ENCODE measurements at regions not wholly inside any gene's neighbourhood (a gene's known extent, or its start where the extent isn't known, plus 50 kb on each side); places are given as distances from the start of the nearest gene placed in this dataset.

DNA sequence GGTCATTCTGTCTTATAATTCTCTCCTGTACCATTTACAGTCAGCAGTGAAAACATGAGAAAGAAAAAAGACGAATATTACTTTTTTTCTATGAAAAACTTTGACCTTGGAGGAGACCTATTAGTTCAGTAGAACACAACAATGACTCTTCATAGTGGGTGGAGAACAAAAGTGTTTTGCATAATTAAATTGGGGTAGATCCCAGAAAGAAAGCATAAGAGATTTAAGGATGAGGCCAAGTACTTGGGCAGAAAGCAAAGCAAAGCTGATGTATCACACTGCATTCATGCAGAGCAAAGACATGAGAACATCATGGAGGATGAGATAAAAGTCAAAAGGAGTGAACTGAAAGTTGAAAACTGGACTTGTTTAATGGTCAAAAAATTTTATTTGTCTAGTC lies 1273.4 kb downstream of the ROBO2 start:
- POLR2A ChIA-PET: no interaction called here
- Histone ChIP-seq H3K4me3 (ENCODE audit: low read depth, low read length) (no peak overlapping the region), H3K27me3 (ENCODE audit: control insufficient read depth, insufficient read depth, low read length) (no peaks in the 10 kb centered on the region), H3K36me3 (ENCODE audit: control insufficient read depth, insufficient read depth, low read length) (no peaks in the 10 kb centered on the region)
- no peak for DNase-seq (ENCODE audit: low read depth)
- no peak for TF ChIP-seq CTCF (IDR thresholded peaks at IDR 0.05; ENCODE audit: insufficient read depth, low read depth, low read length)
- CTCF ChIA-PET: no interaction called here

GRCh38 chr3:78314327-78314726 lies 1274.4 kb downstream of the ROBO2 start:
- CTCF ChIA-PET: no interaction called here
- H3K4me3 ChIP-seq (ENCODE audit: low read depth, low read length): no peak overlapping the region
- no peaks in the 10 kb centered on the region for H3K27me3 ChIP-seq (ENCODE audit: control insufficient read depth, insufficient read depth, low read length)
- DNase-seq (ENCODE audit: low read depth): no peak
- POLR2A ChIA-PET: no interaction called here
- TF ChIP-seq CTCF (IDR thresholded peaks at IDR 0.05; ENCODE audit: insufficient read depth, low read depth, low read length): no peak
- no peaks in the 10 kb centered on the region for H3K36me3 ChIP-seq (ENCODE audit: control insufficient read depth, insufficient read depth, low read length)

DNA sequence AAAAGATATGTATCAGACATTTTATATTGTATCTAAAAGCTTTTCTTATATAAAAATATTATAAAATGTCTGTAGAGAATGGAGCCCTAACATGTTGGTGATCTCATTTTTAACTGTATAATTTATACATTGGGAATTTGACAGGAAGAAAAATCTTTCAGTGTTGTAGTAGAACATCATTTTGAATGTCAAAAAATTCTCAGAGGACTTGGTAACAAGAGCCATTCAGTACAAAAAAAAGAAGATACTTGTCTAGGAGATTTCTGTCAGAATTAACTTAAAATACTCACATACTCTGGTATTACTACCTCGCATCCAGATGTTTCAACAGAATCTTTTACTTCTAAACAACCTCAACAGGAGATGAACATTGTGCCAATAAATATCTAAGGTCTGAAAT lies 1277.9 kb downstream of the ROBO2 start:
- CTCF ChIA-PET: no interaction called here
- POLR2A ChIA-PET: no interaction called here
- no peak overlapping the region for H3K4me3 ChIP-seq (ENCODE audit: low read depth, low read length)
- H3K27me3 ChIP-seq (ENCODE audit: control insufficient read depth, insufficient read depth, low read length): no peaks in the 10 kb centered on the region
- no peaks in the 10 kb centered on the region for H3K36me3 ChIP-seq (ENCODE audit: control insufficient read depth, insufficient read depth, low read length)
- TF ChIP-seq CTCF (IDR thresholded peaks at IDR 0.05; ENCODE audit: insufficient read depth, low read depth, low read length): no peak
- no peak for DNase-seq (ENCODE audit: low read depth)

- Histone ChIP-seq H3K27me3 (ENCODE audit: control insufficient read depth, insufficient read depth, low read length) (no peaks in the 10 kb centered on the region), H3K36me3 (ENCODE audit: control insufficient read depth, insufficient read depth, low read length) (no peaks in the 10 kb centered on the region), H3K4me3 (ENCODE audit: low read depth, low read length) (no peak overlapping the region)
- DNase-seq (ENCODE audit: low read depth): no peak
- no peak for TF ChIP-seq CTCF (IDR thresholded peaks at IDR 0.05; ENCODE audit: insufficient read depth, low read depth, low read length)
- ChIA-PET CTCF (no interaction called here), POLR2A (no interaction called here)
These were observed 1282.9 kb downstream of the ROBO2 start for GRCh38 chr3:78322780-78323179.

DNA sequence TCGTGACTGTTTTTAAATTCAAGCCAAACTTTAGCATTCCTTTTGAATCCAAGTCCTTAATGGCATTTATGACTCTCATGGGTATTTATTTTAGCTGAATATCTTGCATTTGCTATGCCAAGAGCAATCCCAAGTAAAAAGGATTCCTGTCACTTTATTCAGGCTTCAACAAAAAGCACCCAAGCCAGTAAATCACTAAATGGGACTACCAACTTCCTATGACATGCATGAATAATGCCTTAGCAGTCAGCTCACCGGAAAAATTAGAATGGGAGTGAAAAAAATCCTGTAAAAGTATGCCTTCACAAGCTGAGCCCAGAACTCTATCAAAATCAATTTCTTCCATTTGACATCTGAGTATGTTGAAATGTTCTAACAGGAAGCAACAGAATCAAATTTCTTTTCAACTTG lies 1297.9 kb downstream of the ROBO2 start:
- TF ChIP-seq CTCF (IDR thresholded peaks at IDR 0.05; ENCODE audit: insufficient read depth, low read depth, low read length): no peak
- DNase-seq (ENCODE audit: low read depth): peak; percentile 37
- ChIA-PET POLR2A (no interaction called here), CTCF (no interaction called here)
- H3K27me3 ChIP-seq (ENCODE audit: control insufficient read depth, insufficient read depth, low read length): no peaks in the 10 kb centered on the region
- no peak overlapping the region for H3K4me3 ChIP-seq (ENCODE audit: low read depth, low read length)
- H3K36me3 ChIP-seq (ENCODE audit: control insufficient read depth, insufficient read depth, low read length): no peaks in the 10 kb centered on the region
